PC-3 (cell line): ENCODE measurements at regions not wholly inside any gene's neighbourhood (a gene's known extent, or its start where the extent isn't known, plus 50 kb on each side); places are given as distances from the start of the nearest gene placed in this dataset.

Experiments used
- ATAC-seq: fragments of 200-7000 bp; cut with Tn5 transposase; 2 replicates; pipeline ENCODE4 v1.9.1; 2020; ENCODE audit warnings: mild to moderate bottlenecking, moderate library complexity
- BruUV-seq: library from RNA; stranded (reverse); fragments of 400-500 nt; replicated peaks from 2 replicates; lab custom pipeline; 2021; lab: Mats Ljungman, UMichigan
- CTCF ChIA-PET: fragments of 300-600 bp; sonication (Branson Sonifier 250); formaldehyde crosslinking; loops from one replicate; lab custom pipeline; 2022; ENCODE audit warnings: antibody characterized with exemption; lab: Charles Lee
- POLR2A ChIA-PET: fragments of 300-600 bp; sonication (Branson Sonifier 250); formaldehyde crosslinking; loops from one replicate; lab custom pipeline; 2022; ENCODE audit warnings: antibody characterized with exemption; ENCODE audit not compliant: unreplicated experiment; lab: Charles Lee
- DNase-seq: peaks from one replicate; pipeline ENCODE4 v3.0.0-alpha.2; 2015
- H2AFZ ChIP-seq: fragments of 300-600 bp; sonication (generic); 2 replicates; pipeline ENCODE4 v1.6.0; 2016; ENCODE audit warnings: antibody characterized with exemption, low read length
- H3F3A ChIP-seq: fragments of 300-600 bp; sonication (generic); one replicate; pipeline ENCODE4 v1.6.0; 2017; ENCODE audit warnings: antibody characterized with exemption, low read length, control low read depth, mild to moderate bottlenecking; ENCODE audit not compliant: unreplicated experiment
- H3K27ac ChIP-seq: fragments of 300-600 bp; sonication (generic); 2 replicates; pipeline ENCODE4 v1.5.1; 2016; ENCODE audit warnings: mild to moderate bottlenecking, low read length
- H3K27me3 ChIP-seq: fragments of 300-600 bp; sonication (generic); 2 replicates; pipeline ENCODE4 v1.6.1; 2016; ENCODE audit warnings: low read length, mixed read lengths
- H3K36me3 ChIP-seq: fragments of 300-600 bp; sonication (generic); 2 replicates; pipeline ENCODE4 v1.6.1; 2016; ENCODE audit warnings: low read depth, mixed run types, low read length, mixed read lengths
- H3K4me1 ChIP-seq: fragments of 300-600 bp; sonication (generic); 2 replicates; pipeline ENCODE4 v1.5.1; 2016; ENCODE audit warnings: low read length; ENCODE audit not compliant: insufficient read depth
- H3K4me2 ChIP-seq: fragments of 300-600 bp; sonication (generic); 2 replicates; pipeline ENCODE4 v1.6.0; 2016; ENCODE audit warnings: low read length
- H3K4me3 ChIP-seq: fragments of 300-600 bp; sonication (generic); 2 replicates; pipeline ENCODE4 v1.5.1; 2016; ENCODE audit warnings: mild to moderate bottlenecking, low read length, mixed read lengths
- H3K79me2 ChIP-seq: fragments of 300-600 bp; sonication (generic); 2 replicates; pipeline ENCODE4 v1.6.1; 2017; ENCODE audit warnings: low read length, mixed read lengths
- H3K9ac ChIP-seq: fragments of 300-600 bp; sonication (generic); 2 replicates; pipeline ENCODE4 v1.6.0; 2016; ENCODE audit warnings: mild to moderate bottlenecking, low read length
- H3K9me2 ChIP-seq: fragments of 300-600 bp; sonication (generic); replicated peaks from 2 replicates; pipeline ENCODE4 v1.6.1; 2016; ENCODE audit warnings: mixed run types, low read length, mixed read lengths
- H3K9me3 ChIP-seq: fragments of 300-600 bp; sonication (generic); 2 replicates; pipeline ENCODE4 v1.6.1; 2016; ENCODE audit warnings: low read length, mixed read lengths
- H4K20me1 ChIP-seq: fragments of 300-600 bp; sonication (generic); 2 replicates; pipeline ENCODE4 v1.6.1; 2016; ENCODE audit warnings: low read length, mixed read lengths
- EZH2 ChIP-seq: fragments of 300-600 bp; sonication (generic); IDR thresholded peaks from one replicate; pipeline ENCODE4 v1.6.1; 2017; ENCODE audit warnings: antibody characterized with exemption, mild to moderate bottlenecking, low read length; ENCODE audit not compliant: unreplicated experiment
- EZH2phosphoT487 ChIP-seq: fragments of 300-600 bp; sonication (generic); IDR thresholded peaks from 2 replicates; pipeline ENCODE4 v1.6.1; 2018; ENCODE audit warnings: mild to moderate bottlenecking, antibody characterized with exemption, low read length, borderline replicate concordance
- intact Hi-C: fragments of 100-400 bp; cut with micrococcal nuclease; formaldehyde crosslinking; loops from 2 replicates; pipeline ENCODE4 v1.9.0; 2023
- TF ChIP-seq, protein P1 (sequence below): fragments of 300-600 bp; sonication (generic); conservative IDR thresholded peaks from 2 replicates; pipeline ENCODE4 v1.5.1; 2017; ENCODE audit warnings: antibody characterized with exemption, low read depth, mild to moderate bottlenecking, low read length

DNA sequence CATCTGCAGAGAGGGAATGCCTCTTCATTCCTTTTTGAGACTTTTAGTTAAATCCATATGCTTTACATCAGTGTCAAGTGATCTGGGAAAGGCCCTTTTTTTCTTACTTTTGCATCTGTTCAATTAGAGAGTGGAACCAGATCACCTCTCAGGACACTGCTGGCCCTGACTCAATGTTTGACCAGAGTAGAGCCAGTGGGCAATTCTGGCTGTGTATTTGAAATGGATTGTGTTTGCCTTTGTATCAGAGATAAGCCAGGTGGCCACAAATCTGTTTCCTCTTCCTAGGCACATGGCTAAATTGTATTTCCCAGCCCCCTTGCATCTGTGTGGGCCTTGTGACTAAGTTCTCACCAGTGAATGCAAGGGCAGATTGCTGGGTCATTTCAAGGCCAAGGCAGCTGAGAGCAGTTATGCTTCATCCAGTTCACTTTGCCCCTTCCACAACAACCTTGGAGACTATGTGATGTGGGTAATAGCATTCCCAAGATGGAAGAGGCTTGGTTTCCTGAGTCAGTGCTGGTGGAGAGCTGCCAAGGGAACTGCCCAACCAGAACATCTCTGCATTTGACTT, 75.6 kb upstream of the CACNA2D3 start:
- no peak for TF ChIP-seq EZH2
- H3K4me2 ChIP-seq = no peak overlapping the region
- ChIA-PET POLR2A (no interaction called here), CTCF (no interaction called here)
- ATAC-seq = no peak
- H3F3A ChIP-seq = no peaks in the 10 kb centered on the region
- BruUV-seq = no TSS peak
- no peaks in the 10 kb centered on the region for H3K9me2 ChIP-seq
- H3K79me2 ChIP-seq = no peaks in the 10 kb centered on the region
- no peaks in the 10 kb centered on the region for H3K27me3 ChIP-seq
- no peaks in the 10 kb centered on the region for H4K20me1 ChIP-seq
- no peak overlapping the region for H3K9ac ChIP-seq
- H3K36me3 ChIP-seq = no peaks in the 10 kb centered on the region
- no peaks in the 10 kb centered on the region; the same call in 1 of the 2 replicates for H3K4me1 ChIP-seq
- DNase-seq = peak; percentile 6
- intact Hi-C loops = no loop called here
- H2AFZ ChIP-seq = no peak overlapping the region
- H3K9me3 ChIP-seq = no peaks in the 10 kb centered on the region
- H3K4me3 ChIP-seq = no peak overlapping the region
- H3K27ac ChIP-seq = no peak overlapping the region

DNA sequence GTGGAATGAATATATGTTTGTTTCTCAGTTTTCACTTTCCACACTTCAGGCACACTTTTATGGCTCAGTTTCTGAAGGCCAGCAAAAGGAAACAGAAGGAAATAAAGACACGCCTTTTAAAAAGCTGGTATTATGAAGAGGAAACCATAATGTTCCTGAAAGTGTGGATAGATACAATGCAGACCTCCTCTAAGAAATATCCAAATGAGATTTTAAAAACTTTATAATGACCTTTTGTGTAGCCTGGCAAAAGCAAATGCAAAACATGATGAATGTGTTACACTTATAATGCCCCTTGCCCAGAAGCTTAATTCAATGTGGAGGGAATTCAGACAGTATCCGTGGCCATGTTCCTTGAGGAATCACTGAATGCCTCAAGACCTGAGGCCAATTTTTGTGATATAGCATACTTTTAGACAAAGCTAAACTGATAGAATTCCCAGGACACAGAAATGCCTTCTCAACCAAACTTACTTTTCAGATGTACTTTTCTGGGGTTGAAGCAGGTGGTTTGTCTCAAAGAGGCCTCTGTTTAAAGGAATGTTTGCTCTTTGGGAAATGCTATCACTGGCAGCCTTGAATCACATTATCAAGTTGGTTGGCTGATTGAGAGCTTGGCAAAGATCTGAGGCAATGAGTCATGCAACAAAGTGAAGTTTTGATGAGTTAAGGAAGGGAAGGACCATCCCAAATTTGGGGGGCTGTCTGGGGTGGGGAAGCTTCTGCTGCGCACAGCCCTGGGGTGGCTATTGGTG, 77.1 kb upstream of the CACNA2D3 start:
- BruUV-seq = no TSS peak
- Histone ChIP-seq H3K79me2 (no peaks in the 10 kb centered on the region), H2AFZ (no peak overlapping the region), H3K27ac (no peak overlapping the region), H3K36me3 (no peaks in the 10 kb centered on the region), H3F3A (no peaks in the 10 kb centered on the region), H3K4me2 (no peak overlapping the region), H3K4me3 (no peak overlapping the region), H3K27me3 (no peaks in the 10 kb centered on the region), H3K9ac (no peak overlapping the region), H3K9me2 (no peaks in the 10 kb centered on the region), H3K9me3 (no peaks in the 10 kb centered on the region), H4K20me1 (no peaks in the 10 kb centered on the region), H3K4me1 (no peaks in the 10 kb centered on the region; the same call in 1 of the 2 replicates)
- intact Hi-C loops = no loop called here
- ChIA-PET POLR2A (no interaction called here), CTCF (no interaction called here)
- ATAC-seq = no peak
- no peak for DNase-seq
- TF ChIP-seq EZH2 = no peak
- no peak for TF ChIP-seq EZH2phosphoT487
- TF ChIP-seq, protein P1, sequence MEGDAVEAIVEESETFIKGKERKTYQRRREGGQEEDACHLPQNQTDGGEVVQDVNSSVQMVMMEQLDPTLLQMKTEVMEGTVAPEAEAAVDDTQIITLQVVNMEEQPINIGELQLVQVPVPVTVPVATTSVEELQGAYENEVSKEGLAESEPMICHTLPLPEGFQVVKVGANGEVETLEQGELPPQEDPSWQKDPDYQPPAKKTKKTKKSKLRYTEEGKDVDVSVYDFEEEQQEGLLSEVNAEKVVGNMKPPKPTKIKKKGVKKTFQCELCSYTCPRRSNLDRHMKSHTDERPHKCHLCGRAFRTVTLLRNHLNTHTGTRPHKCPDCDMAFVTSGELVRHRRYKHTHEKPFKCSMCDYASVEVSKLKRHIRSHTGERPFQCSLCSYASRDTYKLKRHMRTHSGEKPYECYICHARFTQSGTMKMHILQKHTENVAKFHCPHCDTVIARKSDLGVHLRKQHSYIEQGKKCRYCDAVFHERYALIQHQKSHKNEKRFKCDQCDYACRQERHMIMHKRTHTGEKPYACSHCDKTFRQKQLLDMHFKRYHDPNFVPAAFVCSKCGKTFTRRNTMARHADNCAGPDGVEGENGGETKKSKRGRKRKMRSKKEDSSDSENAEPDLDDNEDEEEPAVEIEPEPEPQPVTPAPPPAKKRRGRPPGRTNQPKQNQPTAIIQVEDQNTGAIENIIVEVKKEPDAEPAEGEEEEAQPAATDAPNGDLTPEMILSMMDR = no peak

DNA sequence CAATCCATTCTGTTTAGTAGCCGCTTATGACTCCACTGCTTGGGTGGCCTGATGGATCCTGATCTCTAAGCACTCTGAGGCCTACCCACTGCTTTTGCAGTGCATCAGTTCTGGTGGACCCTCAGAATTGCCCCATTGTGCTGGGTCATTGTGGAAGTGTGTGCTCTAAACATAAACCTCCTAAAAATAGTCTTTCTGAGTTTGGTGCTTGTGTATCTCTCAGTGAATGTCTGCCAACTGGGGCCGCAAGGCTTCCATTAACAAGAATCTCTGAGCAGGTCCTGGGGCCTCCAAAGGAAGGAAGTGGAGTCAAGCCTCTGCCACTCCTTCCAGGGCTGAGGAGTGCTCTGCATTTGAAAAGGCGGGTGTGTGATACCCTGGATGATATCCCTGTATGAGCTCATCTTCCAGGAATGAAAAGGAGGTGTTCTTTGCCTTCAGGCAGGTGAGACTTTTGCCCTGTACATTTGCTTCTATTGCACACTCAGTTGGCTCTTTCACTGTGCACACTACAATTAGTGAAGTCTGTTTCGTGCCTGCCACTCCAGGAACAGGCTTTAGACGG, 80.0 kb upstream of the CACNA2D3 start:
- Histone ChIP-seq H3K36me3 (no peaks in the 10 kb centered on the region), H3K27ac (no peak overlapping the region), H4K20me1 (no peaks in the 10 kb centered on the region), H3K4me2 (no peak overlapping the region), H3K79me2 (no peaks in the 10 kb centered on the region), H3K4me1 (no peaks in the 10 kb centered on the region; the same call in 1 of the 2 replicates), H3K9me3 (no peaks in the 10 kb centered on the region), H3F3A (no peaks in the 10 kb centered on the region), H3K4me3 (no peak overlapping the region), H2AFZ (no peak overlapping the region), H3K9ac (no peak overlapping the region), H3K27me3 (no peaks in the 10 kb centered on the region), H3K9me2 (no peaks in the 10 kb centered on the region)
- intact Hi-C loops = no loop called here
- TF ChIP-seq, protein P1 = no peak
- TF ChIP-seq EZH2 = no peak
- no peak for ATAC-seq
- DNase-seq = peak; percentile 30
- BruUV-seq = no TSS peak
- ChIA-PET CTCF (no interaction called here), POLR2A (no interaction called here)
